H9 (cell line): ENCODE measurements at regions not wholly inside any gene's neighbourhood (a gene's known extent, or its start where the extent isn't known, plus 50 kb on each side); places are given as distances from the start of the nearest gene placed in this dataset.

Source experiments
- DNase-seq: peaks from one replicate; pipeline ENCODE4 v3.0.0-alpha.2; 2017
- H2AFZ ChIP-seq: one replicate; pipeline ENCODE4 v1.6.1; 2013; ENCODE audit warnings: mild to moderate bottlenecking, low read length, control low read depth, moderate library complexity
- H2AK5ac ChIP-seq: 2 replicates; pipeline ENCODE4 v1.6.1; 2013; ENCODE audit warnings: low read length, control low read depth, mixed read lengths; ENCODE audit not compliant: insufficient read length
- H2BK120ac ChIP-seq: one replicate; pipeline ENCODE4 v1.6.1; 2013; ENCODE audit warnings: low read depth, mild to moderate bottlenecking, low read length, control low read depth, inconsistent platforms; ENCODE audit not compliant: poor library complexity, severe bottlenecking
- H2BK12ac ChIP-seq: 2 replicates; pipeline ENCODE4 v1.6.1; 2013; ENCODE audit warnings: low read length, control low read depth, mixed read lengths, low read depth; ENCODE audit not compliant: insufficient read length
- H2BK15ac ChIP-seq: 2 replicates; pipeline ENCODE4 v1.6.1; 2013; ENCODE audit warnings: low read depth, low read length, control low read depth
- H2BK20ac ChIP-seq: one replicate; pipeline ENCODE4 v1.6.1; 2013; ENCODE audit warnings: low read depth, mild to moderate bottlenecking, low read length, control low read depth, inconsistent platforms; ENCODE audit not compliant: poor library complexity, severe bottlenecking
- H2BK5ac ChIP-seq: 2 replicates; pipeline ENCODE4 v1.6.1; 2013; ENCODE audit warnings: low read length, control low read depth, mixed read lengths; ENCODE audit not compliant: insufficient read length
- H3K14ac ChIP-seq: 2 replicates; pipeline ENCODE4 v1.6.1; 2013; ENCODE audit warnings: low read length, control low read depth; ENCODE audit not compliant: insufficient read depth
- H3K18ac ChIP-seq: 2 replicates; pipeline ENCODE4 v1.6.1; 2013; ENCODE audit warnings: low read depth, mild to moderate bottlenecking, mixed read lengths, low read length, control low read depth; ENCODE audit not compliant: insufficient read length
- H3K23ac ChIP-seq: 2 replicates; pipeline ENCODE4 v1.6.1; 2013; ENCODE audit warnings: low read length, control low read depth, mixed read lengths, low read depth; ENCODE audit not compliant: insufficient read length
- H3K23me2 ChIP-seq: 2 replicates; pipeline ENCODE4 v1.6.1; 2013; ENCODE audit warnings: low read depth, mild to moderate bottlenecking, mixed read lengths, low read length, control low read depth; ENCODE audit not compliant: insufficient read length, poor library complexity, severe bottlenecking
- H3K27ac ChIP-seq: 2 replicates; pipeline ENCODE4 v1.5.1; 2013; ENCODE audit warnings: low read length, control low read depth, mixed read lengths, low read depth; ENCODE audit not compliant: insufficient read length
- H3K27me3 ChIP-seq: 2 replicates; pipeline ENCODE4 v1.6.1; 2013; ENCODE audit warnings: low read length, control low read depth, inconsistent platforms; ENCODE audit not compliant: insufficient read depth
- H3K4ac ChIP-seq: 2 replicates; pipeline ENCODE4 v1.6.1; 2013; ENCODE audit warnings: low read depth, mild to moderate bottlenecking, control low read depth, inconsistent platforms, low read length, moderate library complexity
- H3K4me1 ChIP-seq: 2 replicates; pipeline ENCODE4 v1.6.1; 2013; ENCODE audit warnings: low read length, control low read depth, inconsistent platforms; ENCODE audit not compliant: insufficient read depth
- H3K4me2 ChIP-seq: 2 replicates; pipeline ENCODE4 v1.6.1; 2013; ENCODE audit warnings: low read length, control low read depth, mixed read lengths; ENCODE audit not compliant: insufficient read length, insufficient read depth
- H3K56ac ChIP-seq: 2 replicates; pipeline ENCODE4 v1.6.1; 2013; ENCODE audit warnings: low read depth, mild to moderate bottlenecking, mixed read lengths, low read length, control low read depth; ENCODE audit not compliant: insufficient read length
- H3K79me1 ChIP-seq: 2 replicates; pipeline ENCODE4 v1.6.1; 2013; ENCODE audit warnings: low read depth, mild to moderate bottlenecking, moderate library complexity, low read length, control low read depth, inconsistent platforms; ENCODE audit not compliant: insufficient read depth, poor library complexity, severe bottlenecking
- H3K79me2 ChIP-seq: 2 replicates; pipeline ENCODE4 v1.6.1; 2013; ENCODE audit warnings: low read length, control low read depth, inconsistent platforms; ENCODE audit not compliant: insufficient read depth
- H3K9ac ChIP-seq: 2 replicates; pipeline ENCODE4 v1.6.1; 2013; ENCODE audit warnings: low read length, control low read depth, mixed read lengths; ENCODE audit not compliant: insufficient read length; ENCODE audit errors: extremely low read depth
- H3K9me3 ChIP-seq: one replicate; pipeline ENCODE4 v1.6.1; 2013; ENCODE audit warnings: low read depth, low read length, inconsistent platforms; ENCODE audit not compliant: control insufficient read depth
- H3T11ph ChIP-seq: one replicate; pipeline ENCODE4 v1.6.1; 2013; ENCODE audit warnings: mild to moderate bottlenecking, low read length, control low read depth, inconsistent platforms
- H4K20me1 ChIP-seq: one replicate; pipeline ENCODE4 v1.6.1; 2013; ENCODE audit not compliant: control insufficient read depth, insufficient read length, insufficient read depth
- H4K5ac ChIP-seq: 2 replicates; pipeline ENCODE4 v1.6.1; 2013; ENCODE audit warnings: low read depth, mild to moderate bottlenecking, mixed read lengths, low read length, control low read depth; ENCODE audit not compliant: insufficient read length
- H4K8ac ChIP-seq: replicated peaks from 2 replicates; pipeline ENCODE4 v1.6.1; 2013; ENCODE audit warnings: low read length, control low read depth, mixed read lengths, low read depth; ENCODE audit not compliant: insufficient read length
- H4K91ac ChIP-seq: 2 replicates; pipeline ENCODE4 v1.6.1; 2013; ENCODE audit warnings: low read depth, mild to moderate bottlenecking, moderate library complexity, mixed read lengths, low read length, control low read depth; ENCODE audit not compliant: insufficient read length
- H3K27ac Mint-ChIP-seq, 3 experiments: 2 replicates in 2 of 3; 3 replicates in 1 of 3; pipeline ENCODE4 v1.8.0; 2020 to 2021; ENCODE audit warnings: mixed read lengths in 3 of 3, mild to moderate bottlenecking in 1 of 3, moderate library complexity in 1 of 3
- H3K27me3 Mint-ChIP-seq: 2 replicates; pipeline ENCODE4 v1.8.0; 2021; ENCODE audit warnings: low read depth, mild to moderate bottlenecking, moderate library complexity, mixed read lengths
- H3K36me3 Mint-ChIP-seq, 3 experiments: 2 replicates in 2 of 3; 3 replicates in 1 of 3; pipeline ENCODE4 v1.8.0; 2020 to 2021; ENCODE audit warnings: low read depth in 3 of 3, mixed read lengths in 3 of 3; ENCODE audit not compliant: insufficient read depth in 1 of 3
- H3K4me1 Mint-ChIP-seq, 2 experiments: 2 replicates each; pipeline ENCODE4 v1.8.0; 2020; ENCODE audit warnings: mixed read lengths in 2 of 2
- H3K4me3 Mint-ChIP-seq, 2 experiments: 2 replicates in 1 of 2; 3 replicates in 1 of 2; pipeline ENCODE4 v1.8.0; 2020 to 2021; ENCODE audit warnings: mild to moderate bottlenecking in 2 of 2, mixed read lengths in 2 of 2, moderate library complexity in 1 of 2
- H3K9me3 Mint-ChIP-seq, 2 experiments: 2 replicates in 1 of 2; 3 replicates in 1 of 2; pipeline ENCODE4 v1.8.0; 2020; ENCODE audit warnings: mild to moderate bottlenecking in 2 of 2, mixed read lengths in 2 of 2, moderate library complexity in 1 of 2
- TF ChIP-seq, protein P1 (sequence below): fragments of 200-600 bp; sonication (generic); conservative IDR thresholded peaks from 3 replicates; pipeline ENCODE4 v1.8.0; 2021; ENCODE audit warnings: antibody characterized with exemption, mild to moderate bottlenecking

GRCh38 chr16:25311950-25312349 is 54.3 kb upstream of the ZKSCAN2 start:
- Histone ChIP-seq H3T11ph (no peak overlapping the region), H2AFZ (no peak overlapping the region), H4K8ac (no peak overlapping the region)

More at GRCh38 chr16:25311950-25312349, 54.3 kb upstream of the ZKSCAN2 start:
- H3K4me3 Mint-ChIP-seq, result no peak overlapping the region
- H2BK5ac ChIP-seq, result no peak overlapping the region
- H2BK120ac ChIP-seq, result no peak overlapping the region
- H3K9me3 ChIP-seq, result no peaks in the 10 kb centered on the region
- TF ChIP-seq, protein P1, sequence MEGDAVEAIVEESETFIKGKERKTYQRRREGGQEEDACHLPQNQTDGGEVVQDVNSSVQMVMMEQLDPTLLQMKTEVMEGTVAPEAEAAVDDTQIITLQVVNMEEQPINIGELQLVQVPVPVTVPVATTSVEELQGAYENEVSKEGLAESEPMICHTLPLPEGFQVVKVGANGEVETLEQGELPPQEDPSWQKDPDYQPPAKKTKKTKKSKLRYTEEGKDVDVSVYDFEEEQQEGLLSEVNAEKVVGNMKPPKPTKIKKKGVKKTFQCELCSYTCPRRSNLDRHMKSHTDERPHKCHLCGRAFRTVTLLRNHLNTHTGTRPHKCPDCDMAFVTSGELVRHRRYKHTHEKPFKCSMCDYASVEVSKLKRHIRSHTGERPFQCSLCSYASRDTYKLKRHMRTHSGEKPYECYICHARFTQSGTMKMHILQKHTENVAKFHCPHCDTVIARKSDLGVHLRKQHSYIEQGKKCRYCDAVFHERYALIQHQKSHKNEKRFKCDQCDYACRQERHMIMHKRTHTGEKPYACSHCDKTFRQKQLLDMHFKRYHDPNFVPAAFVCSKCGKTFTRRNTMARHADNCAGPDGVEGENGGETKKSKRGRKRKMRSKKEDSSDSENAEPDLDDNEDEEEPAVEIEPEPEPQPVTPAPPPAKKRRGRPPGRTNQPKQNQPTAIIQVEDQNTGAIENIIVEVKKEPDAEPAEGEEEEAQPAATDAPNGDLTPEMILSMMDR, result no peak
- no peak overlapping the region for H2BK12ac ChIP-seq
- no peaks in the 10 kb centered on the region for H3K79me1 ChIP-seq
- no peak overlapping the region for H3K4ac ChIP-seq
- no peak overlapping the region for H4K5ac ChIP-seq
- no peak overlapping the region for H3K18ac ChIP-seq
- no peaks in the 10 kb centered on the region for H3K4me1 ChIP-seq
- H2BK15ac ChIP-seq, result no peak overlapping the region
- H3K9ac ChIP-seq, result no peak overlapping the region
- no peak overlapping the region for H2BK20ac ChIP-seq
- no peak overlapping the region for H3K56ac ChIP-seq
- DNase-seq, result no peak
- H3K27ac Mint-ChIP-seq, result no peak overlapping the region
- H3K27me3 ChIP-seq, result no peaks in the 10 kb centered on the region
- H4K20me1 ChIP-seq, result no peaks in the 10 kb centered on the region
- H3K14ac ChIP-seq, result no peak overlapping the region
- H3K9me3 Mint-ChIP-seq, result peaks cover 19% of the 10 kb centered on the region in 2 experiments
- no peak overlapping the region for H3K27ac ChIP-seq
- H2AK5ac ChIP-seq, result no peak overlapping the region
- no peak overlapping the region for H3K4me2 ChIP-seq
- H3K4me1 Mint-ChIP-seq, result peaks cover 0 to 5% of the 10 kb centered on the region in 2 experiments; a peak in 2 of 4 replicates
- H3K36me3 Mint-ChIP-seq, result peaks cover 10 to 28% (median 19%) of the 10 kb centered on the region in 3 experiments
- no peaks in the 10 kb centered on the region for H3K27me3 Mint-ChIP-seq
- H4K91ac ChIP-seq, result no peak overlapping the region
- H3K79me2 ChIP-seq, result no peaks in the 10 kb centered on the region
- no peak overlapping the region for H3K23ac ChIP-seq
- H3K23me2 ChIP-seq, result no peaks in the 10 kb centered on the region
